ENCODE measurements at regions not wholly inside any gene's neighbourhood (a gene's known extent, or its start where the extent isn't known, plus 50 kb on each side); places are given as distances from the start of the nearest gene placed in this dataset.

GRCh38 chr9:88803546-88804253, 187.6 kb upstream of the S1PR3 start:
- no peak overlapping the region for H3K27ac ChIP-seq (ENCODE audit: low read depth, low read length)
- no peaks in the 10 kb centered on the region for H3K9me3 ChIP-seq (ENCODE audit: low read length)
- H3K36me3 ChIP-seq (ENCODE audit: insufficient read depth, low read length) = no peaks in the 10 kb centered on the region

GRCh38 chr9:88804254-88804596, 187.0 kb upstream of the S1PR3 start:
- H3K27me3 ChIP-seq (ENCODE audit: control insufficient read depth in 1 of 2, insufficient read depth in 2 of 2, low read length in 2 of 2) = no peaks in the 10 kb centered on the region

More at GRCh38 chr9:88803546-88804253, 187.6 kb upstream of the S1PR3 start:
- H3K9ac ChIP-seq (ENCODE audit: low read length) = no peak overlapping the region
- H3K4me1 ChIP-seq (ENCODE audit: insufficient read depth, low read length) = peaks cover 11% of the 10 kb centered on the region
- H3K27me3 ChIP-seq (ENCODE audit: control insufficient read depth in 1 of 2, insufficient read depth in 2 of 2, low read length in 2 of 2) = no peaks in the 10 kb centered on the region
- no peak overlapping the region for H3K4me3 ChIP-seq (ENCODE audit: low read depth in 1 of 2, low read length in 2 of 2)

GRCh38 chr9:88805217-88805943, 185.9 kb upstream of the S1PR3 start:
- no peak overlapping the region for H3K9ac ChIP-seq (ENCODE audit: low read length)
- peaks cover under 1% of the 10 kb centered on the region for H3K4me1 ChIP-seq (ENCODE audit: insufficient read depth, low read length)
- H3K9me3 ChIP-seq (ENCODE audit: low read length) = no peaks in the 10 kb centered on the region
- no peak overlapping the region for H3K4me3 ChIP-seq (ENCODE audit: low read depth in 1 of 2, low read length in 2 of 2)
- H3K27ac ChIP-seq (ENCODE audit: low read depth, low read length) = no peak overlapping the region
- no peaks in the 10 kb centered on the region for H3K27me3 ChIP-seq (ENCODE audit: control insufficient read depth in 1 of 2, insufficient read depth in 2 of 2, low read length in 2 of 2)
- no peaks in the 10 kb centered on the region for H3K36me3 ChIP-seq (ENCODE audit: insufficient read depth, low read length)

More at GRCh38 chr9:88804254-88804596, 187.0 kb upstream of the S1PR3 start:
- no peak overlapping the region for H3K27ac ChIP-seq (ENCODE audit: low read depth, low read length)
- no peaks in the 10 kb centered on the region for H3K36me3 ChIP-seq (ENCODE audit: insufficient read depth, low read length)
- no peak overlapping the region for H3K9ac ChIP-seq (ENCODE audit: low read length)
- H3K4me1 ChIP-seq (ENCODE audit: insufficient read depth, low read length) = peaks cover 11% of the 10 kb centered on the region
- H3K9me3 ChIP-seq (ENCODE audit: low read length) = no peaks in the 10 kb centered on the region
- H3K4me3 ChIP-seq (ENCODE audit: low read depth in 1 of 2, low read length in 2 of 2) = no peak overlapping the region

- Histone ChIP-seq H3K27me3 (ENCODE audit: control insufficient read depth in 1 of 2, insufficient read depth in 2 of 2, low read length in 2 of 2) (no peaks in the 10 kb centered on the region), H3K9ac (ENCODE audit: low read length) (no peak overlapping the region), H3K36me3 (ENCODE audit: insufficient read depth, low read length) (no peaks in the 10 kb centered on the region), H3K9me3 (ENCODE audit: low read length) (no peaks in the 10 kb centered on the region), H3K27ac (ENCODE audit: low read depth, low read length) (no peak overlapping the region), H3K4me1 (ENCODE audit: insufficient read depth, low read length) (no peaks in the 10 kb centered on the region), H3K4me3 (ENCODE audit: low read depth in 1 of 2, low read length in 2 of 2) (no peak overlapping the region)
Measured at GRCh38 chr9:88807426-88807825, 183.8 kb upstream of the S1PR3 start.

- no peak overlapping the region for H3K9ac ChIP-seq (ENCODE audit: low read length)
- H3K27me3 ChIP-seq (ENCODE audit: control insufficient read depth in 1 of 2, insufficient read depth in 2 of 2, low read length in 2 of 2) = no peaks in the 10 kb centered on the region
- H3K9me3 ChIP-seq (ENCODE audit: low read length) = no peaks in the 10 kb centered on the region
- H3K27ac ChIP-seq (ENCODE audit: low read depth, low read length) = no peak overlapping the region
- no peaks in the 10 kb centered on the region for H3K4me1 ChIP-seq (ENCODE audit: insufficient read depth, low read length)
- H3K36me3 ChIP-seq (ENCODE audit: insufficient read depth, low read length) = no peaks in the 10 kb centered on the region
- no peak overlapping the region for H3K4me3 ChIP-seq (ENCODE audit: low read depth in 1 of 2, low read length in 2 of 2)
Measured at GRCh38 chr9:88808019-88808656, 183.1 kb upstream of the S1PR3 start.

GRCh38 chr9:88808761-88809354, 182.4 kb upstream of the S1PR3 start:
- Histone ChIP-seq H3K36me3 (ENCODE audit: insufficient read depth, low read length) (no peaks in the 10 kb centered on the region), H3K9me3 (ENCODE audit: low read length) (no peaks in the 10 kb centered on the region), H3K27me3 (ENCODE audit: control insufficient read depth in 1 of 2, insufficient read depth in 2 of 2, low read length in 2 of 2) (no peaks in the 10 kb centered on the region), H3K9ac (ENCODE audit: low read length) (no peak overlapping the region), H3K4me1 (ENCODE audit: insufficient read depth, low read length) (peaks cover under 1% of the 10 kb centered on the region), H3K4me3 (ENCODE audit: low read depth in 1 of 2, low read length in 2 of 2) (no peak overlapping the region), H3K27ac (ENCODE audit: low read depth, low read length) (no peak overlapping the region)

- H3K9ac ChIP-seq (ENCODE audit: low read length) = no peak overlapping the region
- no peak overlapping the region for H3K27ac ChIP-seq (ENCODE audit: low read depth, low read length)
- H3K36me3 ChIP-seq (ENCODE audit: insufficient read depth, low read length) = no peaks in the 10 kb centered on the region
- H3K9me3 ChIP-seq (ENCODE audit: low read length) = no peaks in the 10 kb centered on the region
- peaks cover 8% of the 10 kb centered on the region for H3K4me1 ChIP-seq (ENCODE audit: insufficient read depth, low read length)
- no peak overlapping the region for H3K4me3 ChIP-seq (ENCODE audit: low read depth in 1 of 2, low read length in 2 of 2)
- H3K27me3 ChIP-seq (ENCODE audit: control insufficient read depth in 1 of 2, insufficient read depth in 2 of 2, low read length in 2 of 2) = no peaks in the 10 kb centered on the region
Measured at GRCh38 chr9:88809355-88810161, 181.7 kb upstream of the S1PR3 start.

GRCh38 chr9:88810826-88811225, 180.4 kb upstream of the S1PR3 start:
- no peak overlapping the region for H3K4me3 ChIP-seq (ENCODE audit: low read depth in 1 of 2, low read length in 2 of 2)
- H3K9me3 ChIP-seq (ENCODE audit: low read length) = no peaks in the 10 kb centered on the region
- H3K4me1 ChIP-seq (ENCODE audit: insufficient read depth, low read length) = peaks cover 11% of the 10 kb centered on the region
- H3K27me3 ChIP-seq (ENCODE audit: control insufficient read depth in 1 of 2, insufficient read depth in 2 of 2, low read length in 2 of 2) = no peaks in the 10 kb centered on the region
- no peaks in the 10 kb centered on the region for H3K36me3 ChIP-seq (ENCODE audit: insufficient read depth, low read length)
- H3K9ac ChIP-seq (ENCODE audit: low read length) = no peak overlapping the region
- H3K27ac ChIP-seq (ENCODE audit: low read depth, low read length) = no peak overlapping the region

GRCh38 chr9:88811511-88811910, 179.8 kb upstream of the S1PR3 start:
- Histone ChIP-seq H3K4me1 (ENCODE audit: insufficient read depth, low read length) (peaks cover 11% of the 10 kb centered on the region), H3K4me3 (ENCODE audit: low read depth in 1 of 2, low read length in 2 of 2) (no peak overlapping the region), H3K36me3 (ENCODE audit: insufficient read depth, low read length) (no peaks in the 10 kb centered on the region), H3K27ac (ENCODE audit: low read depth, low read length) (no peak overlapping the region), H3K27me3 (ENCODE audit: control insufficient read depth in 1 of 2, insufficient read depth in 2 of 2, low read length in 2 of 2) (no peaks in the 10 kb centered on the region), H3K9me3 (ENCODE audit: low read length) (no peaks in the 10 kb centered on the region), H3K9ac (ENCODE audit: low read length) (no peak overlapping the region)

GRCh38 chr9:88812938-88813637, 178.2 kb upstream of the S1PR3 start:
- no peaks in the 10 kb centered on the region for H3K27me3 ChIP-seq (ENCODE audit: control insufficient read depth in 1 of 2, insufficient read depth in 2 of 2, low read length in 2 of 2)
- no peaks in the 10 kb centered on the region for H3K36me3 ChIP-seq (ENCODE audit: insufficient read depth, low read length)
- H3K4me1 ChIP-seq (ENCODE audit: insufficient read depth, low read length) = peaks cover 11% of the 10 kb centered on the region
- H3K4me3 ChIP-seq (ENCODE audit: low read depth in 1 of 2, low read length in 2 of 2) = no peak overlapping the region
- no peak overlapping the region for H3K27ac ChIP-seq (ENCODE audit: low read depth, low read length)
- H3K9me3 ChIP-seq (ENCODE audit: low read length) = no peaks in the 10 kb centered on the region
- H3K9ac ChIP-seq (ENCODE audit: low read length) = no peak overlapping the region
